Sciatic nerve (tissue), 2 donors: ENCODE measurements at regions not wholly inside any gene's neighbourhood (a gene's known extent, or its start where the extent isn't known, plus 50 kb on each side); places are given as distances from the start of the nearest gene placed in this dataset.
"Not testable (repeated sequence)": the region's sequence is repeated elsewhere in the genome, so short reads cannot be mapped to it uniquely, and the experiment has no call there.

ENCODE experiments used
- ATAC-seq: fragments of 200-7000 bp; cut with Tn5 transposase; one replicate; pipeline ENCODE4 v1.9.1; 2020; ENCODE audit warnings: mild to moderate bottlenecking, moderate library complexity
- DNase-seq: peaks from one replicate; pipeline ENCODE4 v3.0.0-alpha.2; 2020; ENCODE audit warnings: low spot score
- intact Hi-C: fragments of 100-400 bp; cut with DNase I; formaldehyde crosslinking; loops from one replicate; pipeline ENCODE4 v1.14.2; 2022
- donor health status: DM: no; HTN: no; CAD: no.
- donor health status: DM: no; HTN: no; CAD: no.

GRCh38 chr19:28076628-28077027 lies 1136.3 kb downstream of the UQCRFS1 start:
- intact Hi-C loops, result no loop called here
- ATAC-seq, result no peak
- no peak for DNase-seq

- ATAC-seq (no peak), DNase-seq (no peak)
- intact Hi-C loops, result no loop called here
Observed at GRCh38 chr19:28075229-28075628, 1137.7 kb downstream of the UQCRFS1 start.

GRCh38 chr19:28074773-28075172 lies 1138.2 kb downstream of the UQCRFS1 start:
- no peak for DNase-seq
- no peak for ATAC-seq
- intact Hi-C loops, result no loop called here

- ATAC-seq (no peak), DNase-seq (no peak)
- intact Hi-C loops, result no loop called here
Observed at GRCh38 chr19:28067882-28068281, 1145.1 kb downstream of the UQCRFS1 start.

DNA sequence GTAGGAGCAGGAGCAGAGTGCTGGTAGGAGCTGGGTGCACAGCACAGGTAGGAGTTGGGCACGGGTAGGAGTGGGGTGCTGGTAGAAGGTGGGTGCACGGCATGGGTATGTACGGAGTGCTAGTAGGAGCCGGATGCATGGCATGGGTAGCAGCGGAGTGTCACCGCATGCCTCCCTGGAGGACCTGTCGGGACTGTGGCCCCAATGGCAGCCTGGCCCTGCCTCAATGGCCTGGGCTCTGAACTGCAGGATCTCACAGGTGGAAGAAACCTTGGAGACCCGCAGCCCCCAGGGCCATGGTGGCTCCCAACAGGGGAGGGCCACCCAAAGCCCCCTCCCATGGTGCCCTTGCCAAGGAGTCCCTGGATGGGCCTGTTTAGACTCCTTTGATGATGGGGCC lies 1146.0 kb downstream of the UQCRFS1 start:
- ATAC-seq (no peak), DNase-seq (no peak)
- intact Hi-C loops, result no loop called here

DNA sequence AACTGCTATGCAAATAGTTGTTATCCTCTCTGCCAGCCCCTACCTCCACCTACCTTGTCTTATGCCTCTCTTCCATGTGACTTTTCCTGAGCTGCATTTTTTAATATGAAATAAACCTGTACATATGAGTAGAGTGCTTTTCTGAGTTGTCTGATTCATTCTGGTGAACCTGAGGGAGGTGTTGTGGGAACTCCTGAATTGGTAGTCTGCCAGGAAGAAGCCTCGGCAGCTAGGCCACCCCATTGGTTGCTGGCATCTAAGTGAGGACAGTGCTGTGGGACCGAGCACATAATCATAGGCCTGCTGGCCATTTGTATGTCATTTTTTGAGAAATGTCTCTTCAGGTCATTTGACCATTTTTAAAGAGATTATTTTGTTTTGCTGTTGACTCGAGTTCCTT lies 1146.8 kb downstream of the UQCRFS1 start:
- no peak for DNase-seq
- no peak for ATAC-seq

DNA sequence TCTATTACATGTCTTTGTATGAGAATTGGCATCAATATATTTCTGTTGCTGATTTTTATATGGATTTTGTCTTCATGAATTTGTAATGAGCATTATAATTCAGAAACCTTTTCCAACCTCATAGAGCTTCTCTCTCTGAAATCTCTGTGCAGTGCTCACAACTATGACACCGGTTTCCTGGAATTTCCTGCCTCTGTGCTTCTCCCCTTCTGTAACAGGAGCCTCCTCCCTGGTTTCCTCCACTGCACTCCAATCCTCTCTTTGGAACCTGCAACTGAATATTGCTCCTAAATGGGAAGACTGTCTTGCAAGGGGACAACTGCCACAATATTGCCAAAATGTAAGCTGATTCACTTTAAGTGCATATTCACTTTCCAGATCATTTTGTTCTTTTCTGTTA lies 1147.9 kb downstream of the UQCRFS1 start:
- DNase-seq (no peak), ATAC-seq (no peak)
- intact Hi-C loops, result no loop called here

More for the DNA sequence above, 1146.8 kb downstream of the UQCRFS1 start:
- intact Hi-C loops, result no loop called here

GRCh38 chr19:28063702-28064101 lies 1149.2 kb downstream of the UQCRFS1 start:
- DNase-seq (no peak), ATAC-seq (no peak)
- intact Hi-C loops, result no loop called here

GRCh38 chr19:28061111-28061510 lies 1151.8 kb downstream of the UQCRFS1 start:
- ATAC-seq, result no peak
- no peak for DNase-seq
- intact Hi-C loops, result no loop called here

DNA sequence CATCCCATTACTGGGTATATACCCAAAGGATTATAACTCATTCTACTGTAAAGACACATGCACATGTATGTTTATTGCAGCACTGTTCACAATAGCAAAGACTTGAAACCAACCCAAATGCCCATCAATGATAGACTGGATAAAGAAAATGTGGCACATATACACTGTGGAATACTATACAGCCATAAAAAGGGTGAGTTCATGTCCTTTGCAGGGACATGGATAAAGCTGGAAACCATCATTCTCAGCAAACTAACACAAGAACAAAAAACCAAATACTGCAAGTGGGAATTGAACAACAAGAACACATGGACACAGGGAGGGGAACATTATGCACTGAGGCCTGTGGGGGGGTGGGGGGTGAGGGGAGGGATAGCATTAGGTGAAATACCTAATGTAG lies 1155.9 kb downstream of the UQCRFS1 start:
- intact Hi-C loops, ATAC-seq: not testable (repeated sequence)

GRCh38 chr19:28051047-28051446 lies 1161.9 kb downstream of the UQCRFS1 start:
- intact Hi-C loops, result no loop called here
- ATAC-seq (no peak), DNase-seq (no peak)

More for the DNA sequence above, 1155.9 kb downstream of the UQCRFS1 start:
- DNase-seq, result not testable (repeated sequence)

- ATAC-seq (no peak), DNase-seq (no peak)
- intact Hi-C loops, result no loop called here
Observed at GRCh38 chr19:28049875-28050274, 1163.1 kb downstream of the UQCRFS1 start.

DNA sequence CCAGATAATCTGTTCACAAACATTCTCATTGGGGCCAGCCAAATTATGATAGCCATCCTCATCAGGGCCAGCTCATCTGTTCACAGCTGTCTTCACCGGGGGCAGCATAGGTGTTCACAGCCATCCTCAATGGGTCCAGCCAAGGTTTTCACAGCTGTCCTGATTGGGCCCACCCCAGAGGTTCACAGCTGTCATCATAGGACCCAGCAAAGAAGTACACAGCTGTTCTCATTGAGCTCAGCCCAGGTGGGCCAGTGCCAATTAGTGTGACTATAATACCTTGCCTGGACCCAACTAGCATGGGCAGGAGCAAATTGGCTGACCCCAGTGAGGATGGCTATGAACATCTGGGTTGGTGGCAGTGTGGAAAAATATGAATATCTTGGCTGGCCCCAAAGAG lies 1166.0 kb downstream of the UQCRFS1 start:
- DNase-seq (no peak), ATAC-seq (no peak)
- intact Hi-C loops, result no loop called here

DNA sequence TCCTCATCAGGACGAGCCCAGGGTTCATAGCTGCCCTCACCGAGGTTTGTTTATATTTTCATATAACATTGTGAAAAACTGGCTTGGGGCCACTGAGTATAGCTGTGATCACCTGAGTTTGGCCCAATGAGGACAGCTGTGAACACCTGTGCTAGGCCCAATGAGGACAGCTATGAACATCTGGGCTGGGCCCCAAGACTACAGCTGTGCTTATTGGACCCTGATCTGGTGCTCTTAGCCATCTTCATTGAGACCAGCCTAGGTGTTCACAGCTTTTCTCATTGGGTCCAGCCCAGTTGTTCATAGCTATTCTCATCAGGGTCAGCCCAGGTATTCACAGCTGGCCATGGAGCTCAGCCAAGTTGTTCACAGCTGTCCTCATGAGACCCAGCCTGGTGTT lies 1167.3 kb downstream of the UQCRFS1 start:
- intact Hi-C loops, result no loop called here
- no peak for DNase-seq
- no peak for ATAC-seq

- DNase-seq, result no peak
- intact Hi-C loops, result no loop called here
Observed at GRCh38 chr19:28044477-28044876, 1168.5 kb downstream of the UQCRFS1 start.

GRCh38 chr19:28042516-28042915 lies 1170.4 kb downstream of the UQCRFS1 start:
- ATAC-seq, result no peak
- intact Hi-C loops, result no loop called here
- no peak for DNase-seq

More at GRCh38 chr19:28044477-28044876, 1168.5 kb downstream of the UQCRFS1 start:
- ATAC-seq, result no peak

GRCh38 chr19:28039677-28040381 lies 1173.1 kb downstream of the UQCRFS1 start:
- intact Hi-C loops, result no loop called here
- DNase-seq (no peak), ATAC-seq (peak; percentile 62)

GRCh38 chr19:28037186-28037585 lies 1175.8 kb downstream of the UQCRFS1 start:
- DNase-seq (no peak), ATAC-seq (no peak)
- intact Hi-C loops, result no loop called here

DNA sequence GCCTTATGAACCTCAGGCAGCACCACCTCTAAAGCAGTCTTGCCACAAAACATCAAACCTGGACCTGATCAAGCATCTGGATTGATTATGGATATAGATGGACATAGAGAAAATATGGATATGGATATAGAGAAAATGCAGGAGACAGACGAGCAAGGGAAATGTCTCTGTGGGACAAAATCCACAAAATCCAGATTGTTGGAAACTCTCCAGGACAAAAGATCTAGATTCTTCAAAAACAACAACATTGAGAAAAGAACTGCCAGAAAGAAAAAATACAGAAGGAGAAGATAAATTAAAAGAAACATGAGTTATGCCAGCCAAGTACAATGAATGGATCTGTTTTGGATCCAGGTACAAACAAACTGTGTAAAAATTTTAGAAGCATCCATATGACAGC lies 1176.5 kb downstream of the UQCRFS1 start:
- intact Hi-C loops, result no loop called here
- ATAC-seq (no peak), DNase-seq (no peak)

DNA sequence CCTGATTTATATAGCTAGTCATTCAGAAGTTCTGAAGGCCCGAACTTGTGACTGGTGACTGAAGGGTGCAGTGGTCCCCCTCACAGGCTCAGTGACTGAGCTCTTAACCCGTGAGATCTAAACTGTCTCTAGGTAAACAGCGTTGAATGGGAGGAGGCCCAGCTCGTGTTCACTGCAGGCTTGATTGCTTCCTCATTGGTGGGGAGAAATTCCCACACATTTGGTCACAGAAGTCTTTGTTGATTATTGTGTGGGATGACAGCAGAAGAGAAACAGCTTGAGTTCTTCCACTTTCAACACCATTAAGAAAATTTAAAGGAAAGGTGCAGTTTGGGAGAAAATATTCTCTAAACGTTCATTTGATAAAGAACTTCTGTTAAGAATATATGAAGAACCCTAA lies 1178.0 kb downstream of the UQCRFS1 start:
- ATAC-seq (no peak), DNase-seq (no peak)
- intact Hi-C loops, result no loop called here

- ATAC-seq, result no peak
- intact Hi-C loops, result no loop called here
- DNase-seq, result no peak
Observed at GRCh38 chr19:28028881-28029444, 1184.0 kb downstream of the UQCRFS1 start.
